ENCODE measurements at regions not wholly inside any gene's neighbourhood (a gene's known extent, or its start where the extent isn't known, plus 50 kb on each side); places are given as distances from the start of the nearest gene placed in this dataset.

DNA sequence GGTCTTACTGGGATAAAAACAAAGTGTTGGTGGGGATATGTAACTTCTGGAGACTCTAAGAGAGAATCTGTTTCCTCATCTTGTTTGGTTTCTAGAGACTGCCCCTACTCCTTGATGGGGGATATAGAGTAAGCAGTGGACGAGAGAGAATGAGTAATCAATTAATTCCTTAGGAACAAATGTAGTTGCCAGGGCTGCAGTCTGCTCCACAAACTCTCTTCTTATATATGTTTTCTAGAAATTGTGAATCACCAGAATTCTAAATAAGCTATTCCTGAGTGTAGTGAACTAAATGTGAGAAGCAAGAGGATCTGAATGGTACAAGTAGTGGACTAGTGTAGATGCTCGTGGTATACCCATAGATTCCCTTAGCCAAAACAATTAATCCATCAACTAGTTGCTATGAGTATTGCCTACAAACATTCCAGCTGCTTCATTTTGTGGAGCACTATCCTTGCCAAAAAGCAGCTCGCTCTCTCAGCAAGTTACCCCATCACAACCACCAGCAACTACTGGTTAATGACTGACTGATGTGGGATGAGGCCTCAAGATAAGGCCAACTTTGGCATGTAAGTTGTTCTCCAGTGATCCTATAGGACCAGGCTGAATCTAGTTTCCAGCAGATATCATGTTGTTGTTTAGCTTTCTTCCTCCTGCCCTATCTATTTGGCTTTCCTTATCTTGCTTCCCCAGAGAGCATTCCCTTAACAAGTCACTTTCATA is 273.0 kb downstream of the SLC7A11 start:
- Histone ChIP-seq H3K9me3 (ENCODE audit: control insufficient read depth in 2 of 3, insufficient read depth in 1 of 3, low read length in 3 of 3) (no peaks in the 10 kb centered on the region), H3K4me3 (ENCODE audit: low read length in 3 of 3) (no peak overlapping the region), H3K27me3 (ENCODE audit: control insufficient read depth, insufficient read depth, low read length) (no peaks in the 10 kb centered on the region), H3K9ac (ENCODE audit: low read length in 3 of 3) (no peak overlapping the region), H3K4me1 (ENCODE audit: control insufficient read depth in 2 of 3, insufficient read depth in 2 of 3, low read depth in 1 of 3, low read length in 3 of 3) (no peaks in the 10 kb centered on the region), H3K27ac (ENCODE audit: low read depth in 2 of 2, low read length in 2 of 2) (no peak overlapping the region), H3K36me3 (ENCODE audit: control insufficient read depth in 2 of 3, insufficient read depth in 3 of 3, low read length in 3 of 3) (no peaks in the 10 kb centered on the region)
- intact Hi-C loops (cut with DNase I): no loop called here
- FAIRE-seq (no peak), DNase-seq (no peak)
- TF ChIP-seq, protein P1, sequence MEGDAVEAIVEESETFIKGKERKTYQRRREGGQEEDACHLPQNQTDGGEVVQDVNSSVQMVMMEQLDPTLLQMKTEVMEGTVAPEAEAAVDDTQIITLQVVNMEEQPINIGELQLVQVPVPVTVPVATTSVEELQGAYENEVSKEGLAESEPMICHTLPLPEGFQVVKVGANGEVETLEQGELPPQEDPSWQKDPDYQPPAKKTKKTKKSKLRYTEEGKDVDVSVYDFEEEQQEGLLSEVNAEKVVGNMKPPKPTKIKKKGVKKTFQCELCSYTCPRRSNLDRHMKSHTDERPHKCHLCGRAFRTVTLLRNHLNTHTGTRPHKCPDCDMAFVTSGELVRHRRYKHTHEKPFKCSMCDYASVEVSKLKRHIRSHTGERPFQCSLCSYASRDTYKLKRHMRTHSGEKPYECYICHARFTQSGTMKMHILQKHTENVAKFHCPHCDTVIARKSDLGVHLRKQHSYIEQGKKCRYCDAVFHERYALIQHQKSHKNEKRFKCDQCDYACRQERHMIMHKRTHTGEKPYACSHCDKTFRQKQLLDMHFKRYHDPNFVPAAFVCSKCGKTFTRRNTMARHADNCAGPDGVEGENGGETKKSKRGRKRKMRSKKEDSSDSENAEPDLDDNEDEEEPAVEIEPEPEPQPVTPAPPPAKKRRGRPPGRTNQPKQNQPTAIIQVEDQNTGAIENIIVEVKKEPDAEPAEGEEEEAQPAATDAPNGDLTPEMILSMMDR (IDR thresholded peaks at IDR 0.05; ENCODE audit: borderline replicate concordance, extremely low read depth, insufficient read depth): no peak

- intact Hi-C loops (cut with DNase I): no loop called here
- Histone ChIP-seq H3K9ac (ENCODE audit: low read length in 3 of 3) (no peak overlapping the region), H3K27ac (ENCODE audit: low read depth in 2 of 2, low read length in 2 of 2) (no peak overlapping the region), H3K4me3 (ENCODE audit: low read length in 3 of 3) (no peak overlapping the region), H3K36me3 (ENCODE audit: control insufficient read depth in 2 of 3, insufficient read depth in 3 of 3, low read length in 3 of 3) (no peaks in the 10 kb centered on the region), H3K27me3 (ENCODE audit: control insufficient read depth, insufficient read depth, low read length) (no peaks in the 10 kb centered on the region), H3K4me1 (ENCODE audit: control insufficient read depth in 2 of 3, insufficient read depth in 2 of 3, low read depth in 1 of 3, low read length in 3 of 3) (no peaks in the 10 kb centered on the region), H3K9me3 (ENCODE audit: control insufficient read depth in 2 of 3, insufficient read depth in 1 of 3, low read length in 3 of 3) (no peaks in the 10 kb centered on the region)
- DNase-seq (no peak), FAIRE-seq (no peak)
- TF ChIP-seq, protein P1 (IDR thresholded peaks at IDR 0.05; ENCODE audit: borderline replicate concordance, extremely low read depth, insufficient read depth): no peak
These were observed 274.5 kb downstream of the SLC7A11 start for GRCh38 chr4:137967480-137968190.

GRCh38 chr4:137966504-137966903 is 275.6 kb downstream of the SLC7A11 start:
- Histone ChIP-seq H3K27me3 (ENCODE audit: control insufficient read depth, insufficient read depth, low read length) (no peaks in the 10 kb centered on the region), H3K27ac (ENCODE audit: low read depth in 2 of 2, low read length in 2 of 2) (no peak overlapping the region), H3K9ac (ENCODE audit: low read length in 3 of 3) (no peak overlapping the region), H3K36me3 (ENCODE audit: control insufficient read depth in 2 of 3, insufficient read depth in 3 of 3, low read length in 3 of 3) (no peaks in the 10 kb centered on the region), H3K4me3 (ENCODE audit: low read length in 3 of 3) (no peak overlapping the region), H3K9me3 (ENCODE audit: control insufficient read depth in 2 of 3, insufficient read depth in 1 of 3, low read length in 3 of 3) (no peaks in the 10 kb centered on the region), H3K4me1 (ENCODE audit: control insufficient read depth in 2 of 3, insufficient read depth in 2 of 3, low read depth in 1 of 3, low read length in 3 of 3) (no peaks in the 10 kb centered on the region)
- DNase-seq (no peak), FAIRE-seq (no peak)
- TF ChIP-seq, protein P1 (IDR thresholded peaks at IDR 0.05; ENCODE audit: borderline replicate concordance, extremely low read depth, insufficient read depth): no peak
- intact Hi-C loops (cut with DNase I): no loop called here

All from kidney (tissue), 13 donors.